Esophagus squamous epithelium (tissue), 4 donors: ENCODE measurements at regions not wholly inside any gene's neighbourhood (a gene's known extent, or its start where the extent isn't known, plus 50 kb on each side); places are given as distances from the start of the nearest gene placed in this dataset.

Experiments used
- CTCF ChIP-seq, 6 experiments: fragments of 450-650 bp in 4 of 6; fragments of 200-600 bp in 2 of 6; sonication (generic) in 2 of 6; IDR thresholded peaks; one replicate each; pipeline ENCODE4 v1.5.1; 2016 to 2019; ENCODE audit warnings: antibody characterized with exemption in 6 of 6, mild to moderate bottlenecking in 4 of 6, moderate library complexity in 4 of 6
- POLR2A ChIP-seq, 4 donors: fragments of 450-650 bp; IDR thresholded peaks; one replicate each; pipeline ENCODE4 v1.6.1; 2017; ENCODE audit warnings: antibody characterized with exemption in 4 of 4, mild to moderate bottlenecking in 4 of 4, moderate library complexity in 3 of 4

GRCh38 chr7:17474724-17475344 lies 176.4 kb downstream of the AHR start:
- TF ChIP-seq CTCF (IDR thresholded peaks at IDR 0.05) (peak in 1 of 6 experiments; percentile 19), POLR2A (IDR thresholded peaks at IDR 0.05) (no peak)
